ENCODE measurements at regions not wholly inside any gene's neighbourhood (a gene's known extent, or its start where the extent isn't known, plus 50 kb on each side); places are given as distances from the start of the nearest gene placed in this dataset.

DNA sequence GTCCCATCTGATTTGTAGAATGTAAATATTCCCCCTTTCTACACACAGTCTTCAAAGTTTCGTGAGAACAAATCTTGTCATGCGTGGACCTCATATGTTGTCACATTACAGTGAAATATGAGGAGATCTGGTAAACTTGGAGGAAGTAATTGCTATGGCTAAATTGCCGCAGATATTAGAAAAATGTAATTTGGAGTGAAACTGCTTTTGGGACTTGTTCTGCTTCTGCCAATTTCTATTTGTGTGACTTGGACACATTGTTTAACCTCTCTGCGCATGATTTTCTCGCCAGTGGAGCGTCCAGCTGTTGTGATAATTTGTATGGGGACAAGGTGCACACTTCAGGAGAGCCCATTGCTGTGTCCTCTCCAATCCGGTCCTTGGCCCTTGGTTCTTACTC, 693.1 kb upstream of the SLC10A2 start:
- Histone ChIP-seq H3K79me2 (ENCODE audit: insufficient read depth, low read length) (no peaks in the 10 kb centered on the region), H3K9ac (ENCODE audit: low read length) (no peak overlapping the region), H4K20me1 (ENCODE audit: insufficient read depth, low read length) (no peaks in the 10 kb centered on the region), H3K9me3 (ENCODE audit: low read length) (no peaks in the 10 kb centered on the region), H2AFZ (ENCODE audit: low read length) (no peak overlapping the region), H3K4me1 (ENCODE audit: insufficient read depth, low read length, severe bottlenecking) (no peaks in the 10 kb centered on the region), H3K36me3 (ENCODE audit: insufficient read depth, low read length) (no peaks in the 10 kb centered on the region), H3K27me3 (ENCODE audit: insufficient read depth, low read length) (no peaks in the 10 kb centered on the region), H3K4me3 (ENCODE audit: low read depth, low read length, poor library complexity, severe bottlenecking) (no peak overlapping the region), H3K9me2 (ENCODE audit: low read depth, low read length) (no peaks in the 10 kb centered on the region), H3F3A (ENCODE audit: insufficient read depth, low read length) (no peaks in the 10 kb centered on the region), H3K4me2 (ENCODE audit: low read length) (no peak overlapping the region), H3K27ac (ENCODE audit: low read depth, low read length, poor library complexity, severe bottlenecking) (no peak overlapping the region)
- TF ChIP-seq EZH2 (IDR thresholded peaks at IDR 0.05; ENCODE audit: borderline replicate concordance, low read length), result no peak
- TF ChIP-seq, protein P1, sequence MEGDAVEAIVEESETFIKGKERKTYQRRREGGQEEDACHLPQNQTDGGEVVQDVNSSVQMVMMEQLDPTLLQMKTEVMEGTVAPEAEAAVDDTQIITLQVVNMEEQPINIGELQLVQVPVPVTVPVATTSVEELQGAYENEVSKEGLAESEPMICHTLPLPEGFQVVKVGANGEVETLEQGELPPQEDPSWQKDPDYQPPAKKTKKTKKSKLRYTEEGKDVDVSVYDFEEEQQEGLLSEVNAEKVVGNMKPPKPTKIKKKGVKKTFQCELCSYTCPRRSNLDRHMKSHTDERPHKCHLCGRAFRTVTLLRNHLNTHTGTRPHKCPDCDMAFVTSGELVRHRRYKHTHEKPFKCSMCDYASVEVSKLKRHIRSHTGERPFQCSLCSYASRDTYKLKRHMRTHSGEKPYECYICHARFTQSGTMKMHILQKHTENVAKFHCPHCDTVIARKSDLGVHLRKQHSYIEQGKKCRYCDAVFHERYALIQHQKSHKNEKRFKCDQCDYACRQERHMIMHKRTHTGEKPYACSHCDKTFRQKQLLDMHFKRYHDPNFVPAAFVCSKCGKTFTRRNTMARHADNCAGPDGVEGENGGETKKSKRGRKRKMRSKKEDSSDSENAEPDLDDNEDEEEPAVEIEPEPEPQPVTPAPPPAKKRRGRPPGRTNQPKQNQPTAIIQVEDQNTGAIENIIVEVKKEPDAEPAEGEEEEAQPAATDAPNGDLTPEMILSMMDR (IDR thresholded peaks at IDR 0.05; ENCODE audit: low read length), result no peak

DNA sequence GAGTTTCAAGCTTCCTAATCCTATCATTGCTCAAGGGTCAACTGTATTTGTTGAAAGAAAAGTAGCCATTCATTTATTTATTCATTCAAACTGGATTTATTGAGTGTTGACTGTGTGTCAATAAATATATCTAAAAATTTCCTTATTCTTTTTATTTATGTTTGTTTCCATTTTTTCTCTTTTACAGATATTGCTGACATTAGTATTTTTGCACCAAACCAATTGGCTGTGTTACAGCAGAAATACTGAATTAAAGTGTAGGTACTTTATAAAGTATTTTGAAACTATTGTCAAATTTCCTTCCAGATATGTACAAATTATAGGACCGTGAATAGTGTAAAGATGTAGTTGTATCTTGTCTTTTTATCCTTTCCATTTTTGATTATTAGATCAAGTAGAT, 692.0 kb upstream of the SLC10A2 start:
- no peaks in the 10 kb centered on the region for H3K4me1 ChIP-seq (ENCODE audit: insufficient read depth, low read length, severe bottlenecking)
- no peaks in the 10 kb centered on the region for H3K79me2 ChIP-seq (ENCODE audit: insufficient read depth, low read length)
- H3K9me3 ChIP-seq (ENCODE audit: low read length), result no peaks in the 10 kb centered on the region
- H3F3A ChIP-seq (ENCODE audit: insufficient read depth, low read length), result no peaks in the 10 kb centered on the region
- no peaks in the 10 kb centered on the region for H3K27me3 ChIP-seq (ENCODE audit: insufficient read depth, low read length)
- TF ChIP-seq, protein P1 (IDR thresholded peaks at IDR 0.05; ENCODE audit: low read length), result no peak
- no peak for TF ChIP-seq EZH2 (IDR thresholded peaks at IDR 0.05; ENCODE audit: borderline replicate concordance, low read length)
- no peak overlapping the region for H3K9ac ChIP-seq (ENCODE audit: low read length)
- H4K20me1 ChIP-seq (ENCODE audit: insufficient read depth, low read length), result no peaks in the 10 kb centered on the region
- no peak overlapping the region for H3K4me2 ChIP-seq (ENCODE audit: low read length)
- no peak overlapping the region for H3K4me3 ChIP-seq (ENCODE audit: low read depth, low read length, poor library complexity, severe bottlenecking)
- no peak overlapping the region for H3K27ac ChIP-seq (ENCODE audit: low read depth, low read length, poor library complexity, severe bottlenecking)
- H3K9me2 ChIP-seq (ENCODE audit: low read depth, low read length), result no peaks in the 10 kb centered on the region
- no peaks in the 10 kb centered on the region for H3K36me3 ChIP-seq (ENCODE audit: insufficient read depth, low read length)
- no peak overlapping the region for H2AFZ ChIP-seq (ENCODE audit: low read length)

DNA sequence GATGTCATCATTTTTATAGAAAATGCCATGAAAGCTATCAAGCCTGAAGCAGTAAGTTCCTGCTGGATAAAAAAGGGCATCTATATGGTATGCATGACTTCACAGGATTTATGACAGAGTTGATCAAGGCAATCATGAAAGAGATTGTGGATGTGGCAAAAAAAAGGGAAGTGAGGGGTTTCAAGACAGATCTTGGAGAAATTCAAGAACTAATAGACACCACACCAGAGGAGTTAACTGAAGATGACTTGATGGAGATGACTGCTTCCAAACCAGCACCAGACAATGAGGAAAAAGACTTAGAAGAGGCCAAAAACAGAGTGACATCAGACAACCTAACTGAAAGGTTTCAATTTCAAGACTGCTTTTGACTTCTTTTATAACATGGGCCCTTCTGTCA, 691.1 kb upstream of the SLC10A2 start:
- no peak overlapping the region for H3K9ac ChIP-seq (ENCODE audit: low read length)
- H2AFZ ChIP-seq (ENCODE audit: low read length), result no peak overlapping the region
- H3K79me2 ChIP-seq (ENCODE audit: insufficient read depth, low read length), result no peaks in the 10 kb centered on the region
- no peaks in the 10 kb centered on the region for H3K36me3 ChIP-seq (ENCODE audit: insufficient read depth, low read length)
- H3K9me2 ChIP-seq (ENCODE audit: low read depth, low read length), result no peaks in the 10 kb centered on the region
- no peaks in the 10 kb centered on the region for H3K4me1 ChIP-seq (ENCODE audit: insufficient read depth, low read length, severe bottlenecking)
- no peak overlapping the region for H3K4me3 ChIP-seq (ENCODE audit: low read depth, low read length, poor library complexity, severe bottlenecking)
- no peaks in the 10 kb centered on the region for H3F3A ChIP-seq (ENCODE audit: insufficient read depth, low read length)
- no peaks in the 10 kb centered on the region for H4K20me1 ChIP-seq (ENCODE audit: insufficient read depth, low read length)
- H3K9me3 ChIP-seq (ENCODE audit: low read length), result no peaks in the 10 kb centered on the region
- H3K27ac ChIP-seq (ENCODE audit: low read depth, low read length, poor library complexity, severe bottlenecking), result no peak overlapping the region
- no peak overlapping the region for H3K4me2 ChIP-seq (ENCODE audit: low read length)
- no peaks in the 10 kb centered on the region for H3K27me3 ChIP-seq (ENCODE audit: insufficient read depth, low read length)
- TF ChIP-seq, protein P1 (IDR thresholded peaks at IDR 0.05; ENCODE audit: low read length), result no peak
- TF ChIP-seq EZH2 (IDR thresholded peaks at IDR 0.05; ENCODE audit: borderline replicate concordance, low read length), result no peak
